ENCODE measurements at regions not wholly inside any gene's neighbourhood (a gene's known extent, or its start where the extent isn't known, plus 50 kb on each side); places are given as distances from the start of the nearest gene placed in this dataset.

GRCh38 chr12:126588586-126589249, 1523.5 kb downstream of the AACS start:
- DNase-seq (ENCODE audit: low spot score), result no peak

- DNase-seq (ENCODE audit: low spot score), result no peak
Observed at GRCh38 chr12:126591533-126591932, 1526.3 kb downstream of the AACS start.

GRCh38 chr12:126601184-126602170, 1536.2 kb downstream of the AACS start:
- no peak for DNase-seq (ENCODE audit: low spot score)

GRCh38 chr12:126602612-126603011, 1537.4 kb downstream of the AACS start:
- DNase-seq (ENCODE audit: low spot score), result no peak

GRCh38 chr12:126607157-126607556, 1541.9 kb downstream of the AACS start:
- no peak for DNase-seq (ENCODE audit: low spot score)

- no peak for DNase-seq (ENCODE audit: low spot score)
Observed at GRCh38 chr12:126607867-126608266, 1542.6 kb downstream of the AACS start.

- no peak for DNase-seq (ENCODE audit: low spot score)
Observed at GRCh38 chr12:126608607-126609175, 1543.5 kb downstream of the AACS start.

- no peak for DNase-seq (ENCODE audit: low spot score)
Observed at GRCh38 chr12:126616441-126616840, 1551.2 kb downstream of the AACS start.

GRCh38 chr12:126617312-126617711, 1552.1 kb downstream of the AACS start:
- DNase-seq (ENCODE audit: low spot score), result no peak

GRCh38 chr12:126627596-126627995, 1562.4 kb downstream of the AACS start:
- no peak for DNase-seq (ENCODE audit: low spot score)

- no peak for DNase-seq (ENCODE audit: low spot score)
Observed at GRCh38 chr12:126636821-126637220, 1571.6 kb downstream of the AACS start.

GRCh38 chr12:126644236-126645020, 1579.2 kb downstream of the AACS start:
- DNase-seq (ENCODE audit: low spot score), result no peak

GRCh38 chr12:126648074-126648473, 1582.8 kb downstream of the AACS start:
- DNase-seq (ENCODE audit: low spot score), result no peak

GRCh38 chr12:126651133-126651532, 1585.9 kb downstream of the AACS start:
- DNase-seq (ENCODE audit: low spot score), result no peak

GRCh38 chr12:126663304-126664094, 1598.3 kb downstream of the AACS start:
- DNase-seq (ENCODE audit: low spot score), result peak; percentile 2

- DNase-seq (ENCODE audit: low spot score), result peak; percentile 43
Observed at GRCh38 chr12:126667339-126667738, 1599.6 kb upstream of the TMEM132C start.

GRCh38 chr12:126668538-126668937, 1598.4 kb upstream of the TMEM132C start:
- peak; percentile 59 for DNase-seq (ENCODE audit: low spot score)

- DNase-seq (ENCODE audit: low spot score), result peak; percentile 3
Observed at GRCh38 chr12:126668961-126669360, 1598.0 kb upstream of the TMEM132C start.

GRCh38 chr12:126676434-126676833, 1590.5 kb upstream of the TMEM132C start:
- peak; percentile 5 for DNase-seq (ENCODE audit: low spot score)

GRCh38 chr12:126681676-126682075, 1585.3 kb upstream of the TMEM132C start:
- DNase-seq (ENCODE audit: low spot score), result no peak

- DNase-seq (ENCODE audit: low spot score), result no peak
Observed at GRCh38 chr12:126684703-126685102, 1582.3 kb upstream of the TMEM132C start.
